HG03565 (cell line): ENCODE measurements at regions not wholly inside any gene's neighbourhood (a gene's known extent, or its start where the extent isn't known, plus 50 kb on each side); places are given as distances from the start of the nearest gene placed in this dataset.

ENCODE experiments used
- ATAC-seq: cut with Tn5 transposase; IDR thresholded peaks from one replicate; pipeline ENCODE4 v1.9.1; 2021; ENCODE audit warnings: mild to moderate bottlenecking, moderate library complexity; ENCODE audit not compliant: unreplicated experiment

DNA sequence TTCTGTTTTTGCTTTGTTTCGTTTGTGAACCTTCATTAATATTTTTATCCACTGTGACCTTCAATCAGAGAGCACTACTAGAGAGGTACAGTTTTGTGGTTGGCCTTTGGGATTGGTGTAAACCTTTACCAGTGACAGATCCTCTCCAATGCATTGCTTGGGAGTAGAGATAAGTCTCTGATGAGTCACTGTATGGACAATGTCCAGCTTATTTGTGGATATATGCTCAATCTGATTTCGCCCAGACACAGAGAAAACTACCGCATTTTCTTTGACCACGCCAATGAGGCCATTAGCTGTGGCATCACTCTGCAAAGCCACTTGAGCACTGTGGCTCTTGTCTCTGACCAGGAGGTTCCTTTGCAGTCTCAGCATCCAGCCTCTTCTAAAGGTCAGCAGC lies 964.7 kb downstream of the TUSC7 start:
- no peak for ATAC-seq

DNA sequence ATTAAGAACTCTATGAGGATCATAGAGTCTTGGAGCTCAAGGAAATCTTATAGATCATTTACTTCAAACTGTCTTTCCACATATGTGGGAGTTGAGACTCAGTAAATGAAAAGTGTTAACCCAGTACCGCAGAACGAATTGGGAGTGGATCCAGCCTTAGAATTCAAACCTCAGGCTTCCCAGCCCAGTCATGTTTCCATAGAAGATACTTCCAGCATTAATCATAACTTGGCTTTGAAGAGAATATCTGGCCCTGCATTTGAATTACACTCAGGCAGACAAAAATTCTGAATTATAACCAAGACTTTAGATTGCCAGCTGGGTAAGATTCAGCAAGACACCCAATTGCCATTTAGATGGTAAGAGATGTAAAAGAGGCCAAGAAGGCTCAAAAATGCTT lies 972.0 kb downstream of the TUSC7 start:
- ATAC-seq, result no peak

DNA sequence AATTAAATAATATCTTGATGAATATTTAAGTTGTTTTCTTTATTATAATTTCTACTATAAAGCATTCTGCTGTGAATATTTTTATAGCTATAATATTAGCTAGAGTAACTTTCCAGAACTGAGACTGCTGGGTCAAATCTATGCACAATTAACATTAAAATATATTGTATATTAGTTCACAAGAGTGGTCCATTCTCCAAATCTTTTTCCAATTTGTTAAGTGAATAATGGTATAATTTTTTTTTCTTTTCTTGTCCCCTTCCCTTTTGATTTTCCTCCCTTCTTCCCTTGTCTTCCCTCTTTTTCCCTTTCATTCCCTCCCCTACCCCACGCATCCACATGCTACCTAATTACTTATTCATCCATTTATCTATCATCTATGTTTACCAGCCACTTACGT lies 977.5 kb downstream of the TUSC7 start:
- no peak for ATAC-seq

DNA sequence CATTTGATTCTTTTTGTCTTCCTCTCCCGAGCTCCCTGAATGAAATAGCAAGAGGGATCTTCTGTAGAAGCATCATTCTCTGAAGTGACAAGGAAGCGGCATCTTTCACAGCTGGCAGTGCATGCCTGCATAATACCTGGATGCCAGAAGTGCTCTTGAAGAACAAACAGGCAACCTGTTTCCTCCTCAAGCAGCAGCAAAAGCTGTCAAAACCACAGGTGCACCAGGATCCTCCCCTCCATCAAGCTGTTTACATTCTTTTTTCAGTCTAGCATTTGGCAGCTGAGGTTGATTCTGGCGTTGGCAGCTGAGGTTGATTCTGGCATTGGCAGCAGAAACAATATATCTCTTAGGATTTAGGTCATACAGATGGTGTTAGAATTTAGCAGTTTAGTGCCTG lies 979.0 kb downstream of the TUSC7 start:
- no peak for ATAC-seq

DNA sequence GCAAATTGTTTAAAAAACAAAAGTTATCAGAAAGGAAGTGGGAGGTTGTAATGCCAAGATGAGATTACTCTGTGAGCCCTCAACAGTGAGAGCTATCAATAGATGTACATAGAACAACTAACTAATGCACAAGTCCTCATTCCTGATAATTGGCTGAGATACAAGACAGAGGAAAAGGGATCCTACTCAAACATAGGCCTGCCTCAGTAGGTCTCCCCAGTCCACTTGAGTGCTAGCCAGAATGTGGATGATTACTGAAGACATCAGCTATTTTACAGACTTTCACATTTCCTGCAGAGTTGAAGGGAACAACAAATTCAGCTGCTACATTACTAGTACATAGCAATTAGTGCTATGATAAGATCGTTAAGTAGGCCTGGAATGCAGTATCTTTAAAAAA lies 981.9 kb downstream of the TUSC7 start:
- ATAC-seq, result no peak

DNA sequence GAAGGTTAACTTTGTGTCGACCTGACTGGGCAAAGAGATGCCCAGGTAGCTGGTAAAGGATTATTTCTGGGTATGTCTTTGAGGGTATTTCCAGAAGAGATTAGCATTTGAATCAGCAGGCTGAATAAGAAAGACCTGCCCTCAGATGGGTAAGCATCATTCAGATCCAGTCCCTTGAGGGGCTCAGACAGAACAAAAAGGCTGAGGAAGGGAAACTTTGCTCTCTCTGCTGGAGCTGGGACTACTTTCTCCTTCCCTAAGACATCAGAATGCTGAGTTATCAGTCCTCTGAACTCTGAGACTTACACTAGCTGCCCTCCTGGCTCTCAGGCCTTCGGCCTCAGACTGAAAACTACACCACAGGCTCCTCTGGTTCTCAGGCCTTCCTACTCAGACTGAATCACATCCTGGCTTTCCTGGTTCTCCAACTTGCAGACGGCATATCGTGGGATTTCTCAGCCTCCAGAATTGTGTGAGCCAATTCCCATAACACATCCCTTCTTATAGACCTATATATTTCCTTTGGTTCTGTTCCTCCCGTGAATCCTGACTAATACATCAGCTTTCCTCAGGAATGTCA lies 982.9 kb downstream of the TUSC7 start:
- no peak for ATAC-seq

DNA sequence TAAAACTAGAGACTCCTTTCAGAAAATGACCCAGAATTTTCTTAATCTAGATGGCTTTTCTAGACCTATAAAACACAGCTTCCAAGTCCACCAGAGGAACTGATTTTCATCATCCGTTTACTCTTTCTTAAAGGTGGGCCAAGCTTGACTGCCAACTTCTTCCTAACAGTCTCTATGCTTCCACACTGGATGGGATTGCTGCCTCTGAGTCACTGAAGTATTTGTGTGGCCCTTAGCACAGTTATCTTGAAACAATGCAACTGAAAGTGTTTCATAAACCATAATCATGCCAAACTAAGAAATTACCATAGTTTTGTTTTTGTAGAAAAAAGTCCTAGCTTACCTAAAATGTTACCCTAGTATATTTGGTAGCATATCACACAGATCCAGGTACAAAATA lies 985.7 kb downstream of the TUSC7 start:
- ATAC-seq, result no peak

DNA sequence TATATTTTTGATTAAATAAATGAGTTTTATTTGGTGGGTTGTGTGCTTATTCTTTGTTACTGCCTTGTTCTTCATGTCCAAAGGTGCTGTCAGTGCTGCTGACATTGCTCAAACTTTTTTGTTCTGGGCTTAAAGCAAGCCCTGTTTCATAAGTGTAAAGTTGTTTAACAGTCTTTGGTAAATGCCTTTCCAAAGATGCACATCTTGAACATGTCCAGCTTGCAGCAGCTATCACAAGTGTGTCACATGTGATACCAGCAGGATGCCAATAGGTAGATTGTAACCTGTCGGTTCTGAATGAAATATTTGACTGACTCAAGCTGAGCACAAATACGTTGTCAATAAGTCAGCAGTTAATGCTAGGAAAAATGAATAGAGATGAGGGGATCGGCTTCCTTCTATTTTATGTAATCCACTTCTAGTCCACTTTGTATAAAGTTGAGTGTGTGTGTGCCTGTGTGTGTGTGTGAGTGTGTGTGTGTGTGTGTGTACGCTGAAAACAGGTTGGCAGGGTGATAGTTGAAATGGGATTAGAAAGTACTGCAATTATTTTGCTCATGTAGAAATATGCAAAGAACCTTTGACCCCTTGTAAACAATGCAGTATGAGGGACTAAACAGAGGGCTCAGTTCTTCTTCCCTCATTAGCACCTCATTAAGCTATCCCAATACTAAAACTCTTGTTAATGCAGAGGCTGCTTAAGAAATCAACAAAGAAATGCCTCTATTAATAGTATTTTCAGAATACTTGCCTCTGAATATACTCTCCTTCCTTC lies 986.5 kb downstream of the TUSC7 start:
- ATAC-seq, result no peak

DNA sequence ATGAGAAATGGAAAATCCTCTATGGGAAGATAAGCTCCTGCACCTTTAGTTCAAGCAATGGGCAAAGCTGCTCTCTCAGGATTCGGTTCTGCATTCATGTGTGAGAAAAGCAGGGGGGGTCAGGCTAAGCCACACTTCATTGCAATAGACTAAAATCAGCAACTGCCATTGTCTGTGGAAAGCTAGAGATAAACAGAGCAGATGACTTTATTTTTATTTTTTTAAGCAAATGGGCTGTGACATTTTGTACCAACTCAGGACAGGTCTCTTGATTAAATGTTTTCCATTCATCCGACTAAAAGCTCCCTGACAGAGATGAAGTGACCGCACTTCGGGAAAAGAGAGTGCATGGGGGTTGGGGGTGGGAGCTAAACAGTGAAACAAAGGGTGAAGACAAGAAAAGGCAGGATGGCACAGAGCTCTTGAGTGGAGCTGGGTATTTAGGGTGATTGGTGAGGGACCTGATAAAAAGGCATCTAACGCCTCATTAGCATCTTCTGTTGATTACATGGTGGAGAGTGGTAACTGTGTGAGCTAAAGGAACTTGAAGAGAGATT lies 987.4 kb downstream of the TUSC7 start:
- no peak for ATAC-seq

DNA sequence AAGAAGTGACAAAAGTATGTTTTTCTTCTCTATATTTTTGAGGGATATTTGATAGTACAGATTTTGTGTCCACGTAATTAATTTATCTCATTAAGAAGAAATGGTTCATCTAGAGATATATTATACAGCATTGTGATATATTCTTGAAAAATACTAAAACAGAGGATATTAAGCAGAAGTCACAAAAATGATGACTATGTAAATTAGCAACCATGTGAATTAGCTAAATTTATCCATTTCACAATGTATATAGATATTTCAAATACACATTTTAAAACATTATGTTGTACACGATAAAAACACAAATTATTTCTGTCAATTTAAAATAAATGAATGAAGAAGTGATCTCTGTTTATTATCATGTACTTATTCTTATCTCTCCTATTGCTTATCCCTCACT lies 989.5 kb downstream of the TUSC7 start:
- no peak for ATAC-seq

DNA sequence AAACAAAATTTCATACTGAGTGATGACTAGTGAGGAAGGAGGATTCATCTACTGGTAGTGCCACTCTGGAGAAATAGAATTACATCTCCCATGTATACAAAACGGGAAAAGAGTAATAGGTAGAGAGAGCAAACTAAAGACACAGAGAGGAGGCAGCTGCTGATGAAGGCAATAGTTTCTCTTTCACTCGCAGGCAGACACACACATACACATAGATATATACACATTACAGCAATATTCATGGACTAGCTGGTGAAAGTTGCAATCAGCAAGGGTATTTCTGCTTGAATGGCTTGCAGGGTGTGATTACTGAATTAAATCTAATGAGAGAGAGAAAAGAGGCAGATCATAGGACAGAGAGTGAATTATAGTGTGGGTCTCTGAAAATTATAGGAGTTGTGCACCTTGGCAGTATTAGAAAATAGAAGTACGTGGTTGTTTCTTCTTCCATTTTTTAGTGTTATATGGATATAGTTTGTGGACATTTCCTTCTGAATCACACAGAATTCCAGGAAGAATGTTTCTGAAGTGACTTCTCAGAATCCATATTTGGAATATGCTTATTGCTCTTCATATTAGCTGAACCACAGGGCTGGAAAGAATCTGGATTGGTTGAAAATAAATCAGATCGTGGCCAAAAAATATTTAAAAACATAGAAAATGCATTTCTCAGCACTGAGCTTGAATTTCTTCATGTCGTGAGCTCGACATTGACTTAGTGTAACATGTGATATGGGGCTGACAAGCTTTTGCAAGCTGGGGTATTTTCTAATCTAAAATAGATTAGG lies 991.2 kb downstream of the TUSC7 start:
- ATAC-seq, result no peak

DNA sequence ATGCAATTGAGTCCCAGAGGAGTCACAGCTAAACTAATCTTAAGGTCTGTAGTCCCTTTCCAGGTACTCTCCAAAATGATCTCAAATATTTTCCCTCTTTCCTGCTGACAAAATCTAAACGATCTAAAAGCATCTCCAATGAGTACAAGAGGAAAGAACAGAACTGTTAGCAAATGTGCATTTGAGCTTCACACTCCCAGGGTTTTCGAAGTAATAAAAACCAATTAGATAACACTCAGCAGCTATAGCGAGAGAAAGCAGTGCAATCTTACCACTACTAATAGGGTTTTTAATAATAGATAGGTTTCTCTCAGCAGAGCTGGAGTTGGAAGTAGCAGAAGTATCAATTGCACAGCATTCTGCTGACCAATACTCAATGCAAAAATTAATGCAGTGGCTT lies 995.4 kb downstream of the TUSC7 start:
- ATAC-seq, result no peak

DNA sequence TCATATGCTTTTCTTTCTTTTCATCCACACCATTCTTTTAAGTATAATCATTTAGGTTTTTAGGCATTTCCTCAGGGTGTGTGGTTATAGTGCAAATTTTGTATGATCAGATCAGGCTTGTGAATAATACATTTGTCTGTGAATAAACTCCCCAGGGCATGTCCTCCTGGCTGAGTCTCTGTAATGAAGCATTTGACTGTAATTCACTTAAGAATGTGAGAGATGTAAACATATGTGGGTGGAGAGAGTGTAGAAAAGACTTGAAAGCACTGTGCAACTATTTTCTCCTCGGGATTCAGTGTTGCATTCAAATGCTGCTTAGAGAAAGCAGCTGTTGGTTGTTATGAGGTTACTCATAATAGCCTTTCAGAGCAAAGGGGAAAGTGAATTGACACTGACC lies 996.5 kb downstream of the TUSC7 start:
- ATAC-seq, result no peak

DNA sequence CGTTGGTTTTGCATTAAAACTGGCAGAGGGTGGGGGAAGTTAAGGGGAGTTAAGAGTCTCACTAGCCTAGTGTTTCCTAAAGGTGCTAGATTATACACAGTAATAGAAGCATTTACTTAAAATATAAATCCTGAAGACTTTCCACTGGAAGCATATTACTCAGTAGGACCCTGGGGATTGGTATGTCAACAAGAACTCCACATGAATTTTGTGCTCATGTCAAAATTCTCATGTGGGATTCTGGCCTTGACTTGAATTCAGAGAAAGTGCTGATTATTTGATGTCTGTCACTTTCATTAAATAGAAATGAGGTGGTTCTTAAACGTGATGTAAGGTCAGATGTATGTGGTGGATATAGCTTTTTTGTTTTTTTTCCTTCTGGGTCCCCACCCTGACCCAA lies 997.2 kb downstream of the TUSC7 start:
- no peak for ATAC-seq

DNA sequence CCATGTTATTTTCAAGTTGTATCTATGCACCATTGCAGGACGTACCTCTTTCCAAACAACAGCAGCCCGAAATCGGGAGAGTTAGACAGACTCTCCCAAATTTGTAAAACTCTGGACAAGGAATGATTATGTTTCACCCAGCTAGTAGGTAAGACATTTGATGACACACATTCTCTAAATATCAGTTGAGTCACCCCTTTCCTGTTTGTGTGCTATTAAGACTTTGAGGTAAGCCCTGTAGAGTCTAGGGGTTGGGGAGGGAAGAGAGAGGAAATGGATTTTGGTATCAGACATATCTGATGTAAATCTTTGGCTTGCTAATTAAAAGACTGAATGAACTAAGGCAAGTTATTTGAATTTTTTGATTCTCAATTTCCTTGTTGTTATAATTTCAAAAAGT lies 999.0 kb downstream of the TUSC7 start:
- ATAC-seq, result no peak

DNA sequence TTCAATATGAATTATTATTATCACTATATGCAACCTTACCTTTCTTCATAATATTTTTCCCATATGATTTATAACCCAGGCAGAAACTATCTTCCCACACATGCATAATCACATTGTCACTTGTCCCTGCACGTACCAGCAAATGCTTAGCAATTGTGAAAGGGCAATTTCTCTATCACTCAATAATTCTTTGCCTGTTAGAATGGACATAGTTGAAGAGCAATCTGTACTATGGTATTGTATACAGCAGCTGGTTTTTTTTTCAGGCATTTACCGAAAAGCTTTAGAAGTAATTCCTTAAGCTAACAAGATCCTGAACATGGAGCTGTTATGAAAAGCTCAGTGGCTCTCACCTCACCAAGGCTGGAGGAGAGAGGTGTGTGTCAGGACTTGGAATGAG lies 999.5 kb downstream of the TUSC7 start:
- no peak for ATAC-seq

DNA sequence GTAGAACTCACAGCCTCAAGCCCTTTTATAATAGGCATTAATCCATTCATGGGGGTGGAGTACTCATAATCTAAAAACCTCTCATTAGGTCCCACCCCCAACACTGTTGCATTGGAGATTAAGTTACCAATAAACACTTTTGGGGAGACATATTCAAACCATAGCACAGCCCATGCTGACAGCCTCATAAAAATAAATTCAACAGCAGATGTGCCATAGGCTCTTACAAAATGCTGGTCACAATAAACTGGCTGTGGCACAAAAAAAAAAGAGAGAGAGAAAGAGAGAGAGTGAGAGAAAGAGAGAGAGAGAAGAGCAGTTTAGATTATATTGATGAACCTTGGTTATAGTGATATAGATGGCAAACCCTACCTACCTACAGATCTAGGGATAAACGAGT lies 1000.9 kb downstream of the TUSC7 start:
- ATAC-seq, result no peak

DNA sequence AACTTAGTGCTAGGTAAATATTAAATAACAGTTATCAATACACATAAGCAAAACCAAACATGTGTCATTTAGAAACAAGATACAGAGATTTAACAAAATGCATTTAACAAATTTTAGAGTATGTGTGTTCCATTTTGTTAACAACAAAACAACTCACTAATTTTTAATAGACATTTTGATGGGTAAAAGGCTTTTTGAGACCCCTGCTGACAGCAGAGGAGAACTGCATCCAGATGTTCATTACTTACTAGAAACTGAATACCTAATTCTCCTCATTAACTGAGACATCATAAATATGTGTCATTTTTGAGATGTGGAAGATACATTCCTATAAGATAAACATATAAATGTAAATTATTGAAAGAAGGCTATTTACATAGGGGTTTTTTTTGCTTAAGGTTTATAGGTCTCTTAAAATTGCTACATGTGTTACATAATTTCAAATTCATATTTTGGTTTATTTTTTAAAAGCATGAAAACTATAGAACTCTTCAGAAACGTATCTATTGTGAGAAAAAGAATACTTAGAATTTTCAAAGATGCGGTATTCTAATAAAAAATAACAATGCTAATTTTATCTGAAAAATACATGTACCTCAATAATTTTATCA lies 1009.8 kb downstream of the TUSC7 start:
- peak; percentile 59 for ATAC-seq

DNA sequence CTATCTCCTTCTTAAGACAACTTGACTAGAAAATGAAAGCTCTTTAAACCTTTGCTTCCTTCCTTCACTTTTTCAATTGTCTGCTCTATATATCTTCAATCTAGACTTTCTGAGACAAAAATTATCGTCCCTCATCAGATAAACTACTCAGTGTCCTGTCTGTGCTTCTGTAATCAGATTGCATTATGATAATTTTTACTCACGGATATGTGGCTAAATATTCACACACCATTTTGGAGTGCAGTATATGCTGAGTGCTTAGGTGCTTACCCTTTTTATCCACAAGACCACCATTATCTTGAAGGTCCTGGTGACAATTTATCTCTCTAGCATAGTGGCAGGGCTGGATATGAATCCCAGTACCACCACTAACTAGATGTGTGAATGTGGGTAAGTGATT lies 1012.3 kb downstream of the TUSC7 start:
- no peak for ATAC-seq

DNA sequence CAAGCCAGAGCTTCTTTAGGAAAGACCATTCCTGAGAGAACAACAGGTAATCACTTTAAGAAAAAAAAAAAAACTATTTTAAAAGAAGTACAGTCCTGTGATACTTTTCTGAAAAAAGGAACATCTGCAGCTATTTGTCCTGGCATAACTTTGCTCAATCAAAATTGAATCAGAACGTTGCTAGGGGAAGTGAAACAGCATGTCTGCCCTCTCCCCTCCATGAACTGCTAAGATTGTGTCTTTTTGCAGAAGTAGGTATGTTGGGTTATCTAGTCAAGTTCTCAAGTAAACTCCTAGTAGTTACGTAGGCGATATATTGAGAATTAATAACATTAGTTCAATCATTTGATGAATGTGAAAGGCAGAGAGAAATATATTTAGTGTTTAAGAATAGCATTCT lies 1013.3 kb downstream of the TUSC7 start:
- peak; percentile 61 for ATAC-seq

DNA sequence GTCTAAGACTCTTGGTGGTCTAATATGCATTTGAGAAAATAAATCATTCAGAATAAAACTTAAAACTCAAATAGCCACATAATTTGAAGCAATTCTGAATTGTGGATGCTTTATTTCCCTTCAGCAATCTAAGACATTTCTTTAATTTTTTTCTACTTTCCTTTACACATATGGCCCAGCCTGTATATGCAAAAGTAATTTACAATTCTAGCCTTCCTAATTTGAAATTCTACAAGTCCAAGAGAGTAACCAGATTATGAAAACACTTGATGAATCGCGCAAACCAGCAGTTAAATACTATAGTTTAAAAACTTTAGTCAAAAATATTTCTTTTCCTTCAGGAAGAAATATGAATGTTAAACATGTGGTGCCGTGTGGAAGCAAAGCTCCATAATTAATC lies 1014.2 kb downstream of the TUSC7 start:
- ATAC-seq, result no peak
